CD14-positive monocyte (primary cell): ENCODE measurements at regions not wholly inside any gene's neighbourhood (a gene's known extent, or its start where the extent isn't known, plus 50 kb on each side); places are given as distances from the start of the nearest gene placed in this dataset.

Experiments
- DNase-seq, 3 donors: peaks; one replicate each; pipeline ENCODE4 v3.0.0-alpha.2; 2011 to 2022
- H2AFZ ChIP-seq: 2 replicates; pipeline ENCODE4 v1.6.0; 2012; ENCODE audit warnings: mild to moderate bottlenecking, low read depth, low read length, inconsistent platforms; ENCODE audit not compliant: insufficient read depth, poor library complexity, severe bottlenecking
- H3K27ac ChIP-seq, 2 donors: 1 replicate in 1 of 2; 2 replicates in 1 of 2; pipeline ENCODE4 v1.5.1; 2012 to 2013; ENCODE audit warnings: low read length in 2 of 2, control low read depth in 1 of 2, inconsistent platforms in 1 of 2, low read depth in 1 of 2, mild to moderate bottlenecking in 1 of 2
- H3K27me3 ChIP-seq, 2 donors: one replicate each; pipeline versions ENCODE4 v1.6.0 to v1.6.1; 2011 to 2013; ENCODE audit warnings: low read length in 2 of 2; ENCODE audit not compliant: control insufficient read depth in 2 of 2, insufficient read depth in 2 of 2
- H3K36me3 ChIP-seq, 2 donors: replicated peaks in 1 of 2; 1 replicate in 1 of 2; 2 replicates in 1 of 2; pipeline versions ENCODE4 v1.5.1 to v1.6.1; 2012 to 2013; ENCODE audit warnings: low read length in 2 of 2, control low read depth in 1 of 2, inconsistent platforms in 1 of 2, mild to moderate bottlenecking in 1 of 2; ENCODE audit not compliant: insufficient read depth in 2 of 2, control insufficient read depth in 1 of 2
- H3K4me1 ChIP-seq, 2 donors: 1 replicate in 1 of 2; 2 replicates in 1 of 2; pipeline versions ENCODE4 v1.5.1 to v1.6.1; 2012 to 2013; ENCODE audit warnings: low read length in 2 of 2, control low read depth in 1 of 2, inconsistent platforms in 1 of 2, mild to moderate bottlenecking in 1 of 2, moderate library complexity in 1 of 2; ENCODE audit not compliant: insufficient read depth in 2 of 2, control insufficient read depth in 1 of 2
- H3K4me2 ChIP-seq: replicated peaks from 2 replicates; pipeline ENCODE3; 2012; ENCODE audit warnings: low read length, moderate library complexity, mild to moderate bottlenecking; ENCODE audit not compliant: poor library complexity, severe bottlenecking; ENCODE audit errors: extremely low read depth
- H3K4me3 ChIP-seq, 3 experiments: fragments of 200-600 bp in 1 of 3; sonication (generic) in 1 of 3; replicated peaks in 1 of 3; 1 replicate in 2 of 3; 2 replicates in 1 of 3; pipeline ENCODE4 v1.5.1; 2011 to 2013; ENCODE audit warnings: low read length in 3 of 3, mild to moderate bottlenecking in 3 of 3, control low read depth in 2 of 3, low read depth in 2 of 3, inconsistent platforms in 1 of 3, moderate library complexity in 1 of 3
- H3K79me2 ChIP-seq: 2 replicates; pipeline ENCODE4 v1.6.0; 2012; ENCODE audit warnings: mild to moderate bottlenecking, control low read depth, inconsistent platforms, low read length, moderate library complexity; ENCODE audit not compliant: insufficient read depth
- H3K9ac ChIP-seq: 2 replicates; pipeline ENCODE4 v1.6.0; 2017; ENCODE audit warnings: low read length, mild to moderate bottlenecking; ENCODE audit not compliant: insufficient read depth, poor library complexity, severe bottlenecking
- H3K9me3 ChIP-seq, 2 donors: replicated peaks in 1 of 2; 1 replicate in 1 of 2; 2 replicates in 1 of 2; pipeline versions ENCODE4 v1.5.1 to v1.6.1; 2012 to 2013; ENCODE audit warnings: low read length in 2 of 2, control low read depth in 1 of 2; ENCODE audit not compliant: control insufficient read depth in 1 of 2, insufficient read depth in 1 of 2
- H4K20me1 ChIP-seq: 2 replicates; pipeline ENCODE4 v1.6.0; 2012; ENCODE audit warnings: mild to moderate bottlenecking, low read length, control low read depth, moderate library complexity; ENCODE audit not compliant: insufficient read depth
- H3K27ac Mint-ChIP-seq, 7 donors: one replicate each; pipeline ENCODE4 v1.8.0; 2020; ENCODE audit warnings: mild to moderate bottlenecking in 7 of 7, mixed read lengths in 7 of 7, moderate library complexity in 6 of 7, inconsistent platforms in 2 of 7
- H3K27me3 Mint-ChIP-seq, 3 donors: one replicate each; pipeline ENCODE4 v1.8.0; 2021 to 2022; ENCODE audit warnings: low read depth in 3 of 3, mild to moderate bottlenecking in 3 of 3, mixed read lengths in 3 of 3, moderate library complexity in 3 of 3, inconsistent platforms in 1 of 3
- H3K36me3 Mint-ChIP-seq, 2 donors: one replicate each; pipeline ENCODE4 v1.8.0; 2020; ENCODE audit warnings: mixed read lengths in 2 of 2, inconsistent platforms in 1 of 2, mild to moderate bottlenecking in 1 of 2
- H3K4me1 Mint-ChIP-seq: one replicate; pipeline ENCODE4 v1.8.0; 2020; ENCODE audit warnings: mild to moderate bottlenecking, mixed read lengths
- H3K4me3 Mint-ChIP-seq, 2 donors: one replicate each; pipeline ENCODE4 v1.8.0; 2020; ENCODE audit warnings: mild to moderate bottlenecking in 2 of 2, mixed read lengths in 2 of 2, moderate library complexity in 1 of 2
- H3K9me3 Mint-ChIP-seq, 7 donors: one replicate each; pipeline ENCODE4 v1.8.0; 2020 to 2022; ENCODE audit warnings: mixed read lengths in 7 of 7, mild to moderate bottlenecking in 6 of 7, moderate library complexity in 6 of 7, inconsistent platforms in 2 of 7
- CTCF ChIP-seq: fragments of 200-600 bp; IDR thresholded peaks from one replicate; pipeline ENCODE4 v1.8.0; 2022; ENCODE audit warnings: antibody characterized with exemption, mild to moderate bottlenecking
- WGBS: methylation state at CpG from one replicate; pipeline ENCODE4 v1.1.5; 2013; ENCODE audit warnings: missing lambda C conversion rate; ENCODE audit not compliant: insufficient coverage; 5-methylcytosine and 5-hydroxymethylcytosine counted together
- intact Hi-C, 2 donors: fragments of 100-400 bp; cut with micrococcal nuclease; formaldehyde crosslinking; loops; one replicate each; pipeline versions ENCODE4 v1.15.0 to v1.15.1; 2023

- Mint-ChIP-seq H3K27ac (no peak overlapping the region), H3K36me3 (no peaks in the 10 kb centered on the region), H3K9me3 (peaks cover 0 to 2% (median 0%) of the 10 kb centered on the region in 7 donors), H3K4me1 (no peaks in the 10 kb centered on the region), H3K27me3 (no peaks in the 10 kb centered on the region), H3K4me3 (no peak overlapping the region)
- no peak for DNase-seq
- intact Hi-C loops: no loop called here
- Histone ChIP-seq H3K36me3 (no peaks in the 10 kb centered on the region), H3K27me3 (no peaks in the 10 kb centered on the region), H3K9ac (no peak overlapping the region), H3K27ac (no peak overlapping the region), H4K20me1 (no peaks in the 10 kb centered on the region), H3K4me3 (no peak overlapping the region), H3K4me1 (no peaks in the 10 kb centered on the region), H2AFZ (no peak overlapping the region), H3K9me3 (no peaks in the 10 kb centered on the region), H3K4me2 (no peak overlapping the region), H3K79me2 (no peaks in the 10 kb centered on the region)
- no CpG with 5 or more reads among the region's 1 CpG for WGBS
- no peak for TF ChIP-seq CTCF
Measured at GRCh38 chr3:132857317-132857716, 135.1 kb upstream of the NPHP3 start.

- TF ChIP-seq CTCF: no peak
- Histone ChIP-seq H3K27me3 (no peaks in the 10 kb centered on the region), H3K36me3 (no peaks in the 10 kb centered on the region), H3K9ac (no peak overlapping the region), H4K20me1 (no peaks in the 10 kb centered on the region), H3K4me3 (no peak overlapping the region), H3K79me2 (no peaks in the 10 kb centered on the region), H2AFZ (no peak overlapping the region), H3K4me1 (no peaks in the 10 kb centered on the region), H3K4me2 (no peak overlapping the region), H3K9me3 (no peaks in the 10 kb centered on the region), H3K27ac (no peak overlapping the region)
- Mint-ChIP-seq H3K36me3 (no peaks in the 10 kb centered on the region), H3K27ac (no peak overlapping the region), H3K27me3 (no peaks in the 10 kb centered on the region), H3K4me3 (no peak overlapping the region), H3K4me1 (no peaks in the 10 kb centered on the region), H3K9me3 (peaks cover 0 to 3% (median 2%) of the 10 kb centered on the region in 7 donors)
- no peak for DNase-seq
- intact Hi-C loops: no loop called here
- WGBS: 95% methylated on average over 6 of the region's 6 CpGs
Measured at GRCh38 chr3:132854856-132855535, 132.8 kb upstream of the NPHP3 start.
